A549 (cell line): ENCODE measurements at regions not wholly inside any gene's neighbourhood (a gene's known extent, or its start where the extent isn't known, plus 50 kb on each side); places are given as distances from the start of the nearest gene placed in this dataset.
A peak's percentile ranks its signal among the peaks of the same experiment; 100 is the strongest.

Experiments used
- ATAC-seq, 2 experiments: fragments of 200-7000 bp in 1 of 2; fragments of >200 bp in 1 of 2; cut with Nextera tagmentation in 1 of 2; cut with Tn5 transposase in 1 of 2; 3 replicates each; pipeline versions ENCODE4 v1.8.0 to v1.9.1; 2018 to 2020; ENCODE audit warnings: mild to moderate bottlenecking in 1 of 2, moderate library complexity in 1 of 2
- CTCF ChIA-PET: fragments of 300-600 bp; sonication (Branson Sonifier 250); formaldehyde crosslinking; extraction: SDS; loops from one replicate; lab custom pipeline; 2021; ENCODE audit warnings: antibody characterized with exemption, inconsistent platforms; lab: Yijun Ruan, JAX
- POLR2A ChIA-PET: fragments of 350-600 bp; formaldehyde crosslinking; extraction: SDS; loops from one replicate; lab custom pipeline; 2021; ENCODE audit warnings: antibody characterized with exemption, inconsistent platforms; lab: Yijun Ruan, JAX
- DNase-seq, 2 experiments: peaks; one replicate each; pipeline versions ENCODE4 v3.0.0 to v3.0.0-alpha.2; 2011 to 2016; ENCODE audit warnings: low read depth in 1 of 2, low spot score in 1 of 2
- FAIRE-seq: peaks from 2 replicates; lab custom pipeline; 2011; peaks lifted over from hg19 to GRCh38; lab: Jason Lieb, UNC
- H3K27ac ChIP-seq, 2 experiments: fragments of >200 bp; sonication (Bioruptor Twin); formaldehyde crosslinking; 3 replicates each; pipeline ENCODE4 v1.5.1; 2016 to 2017
- H3K4me1 ChIP-seq: fragments of >200 bp; sonication (Bioruptor Twin); formaldehyde crosslinking; 3 replicates; pipeline ENCODE4 v1.6.1; 2016
- H3K4me2 ChIP-seq: fragments of >200 bp; sonication (Bioruptor Twin); formaldehyde crosslinking; 3 replicates; pipeline ENCODE4 v1.6.1; 2016
- H3K4me3 ChIP-seq: fragments of >200 bp; sonication (Bioruptor Twin); formaldehyde crosslinking; 3 replicates; pipeline ENCODE4 v1.5.1; 2016
- H3K9me3 ChIP-seq: fragments of >200 bp; sonication (Bioruptor Twin); formaldehyde crosslinking; 3 replicates; pipeline ENCODE4 v1.6.1; 2016
- CBX2 ChIP-seq: fragments of 200-600 bp; sonication (generic); IDR thresholded peaks from 2 replicates; pipeline ENCODE4 v1.6.1; 2016; ENCODE audit warnings: low read depth, mild to moderate bottlenecking, borderline replicate concordance
- CBX8 ChIP-seq: fragments of 200-600 bp; sonication (generic); IDR thresholded peaks from 2 replicates; pipeline ENCODE4 v1.6.1; 2016
- CEBPB ChIP-seq, 2 experiments: fragments of >200 bp in 1 of 2; sonication (Bioruptor Twin) in 1 of 2; formaldehyde crosslinking in 1 of 2; IDR thresholded peaks; 2 replicates each; pipeline ENCODE4 v1.6.1; 2012 to 2016
- CHD2 ChIP-seq: fragments of 150-350 bp; IDR thresholded peaks from 2 replicates; pipeline ENCODE4 v1.6.1; 2014; ENCODE audit warnings: low read length; ENCODE audit not compliant: partially characterized antibody
- EHF ChIP-seq: fragments of 250-450 bp; sonication (Bioruptor Pico); IDR thresholded peaks from 2 replicates; pipeline ENCODE4 v1.5.0; 2020; ENCODE audit warnings: mild to moderate bottlenecking
- ESRRA ChIP-seq: fragments of 150-350 bp; IDR thresholded peaks from 2 replicates; pipeline ENCODE4 v1.6.1; 2014; ENCODE audit warnings: mild to moderate bottlenecking, low read length, borderline replicate concordance
- FOSB ChIP-seq: fragments of 250-450 bp; sonication (Bioruptor Pico); IDR thresholded peaks from 2 replicates; pipeline ENCODE4 v1.5.0; 2020; ENCODE audit warnings: mild to moderate bottlenecking, moderate library complexity
- FOXS1 ChIP-seq: fragments of 250-450 bp; sonication (Bioruptor Pico); IDR thresholded peaks from 2 replicates; pipeline ENCODE4 v1.5.0; 2020; ENCODE audit warnings: mild to moderate bottlenecking, moderate library complexity
- GATA3 ChIP-seq: IDR thresholded peaks from 2 replicates; pipeline ENCODE4 v1.6.1; 2012; ENCODE audit warnings: borderline replicate concordance
- HDAC2 ChIP-seq: fragments of 200-600 bp; sonication (generic); IDR thresholded peaks from 2 replicates; pipeline ENCODE4 v1.6.1; 2016
- HEYL ChIP-seq: fragments of 250-450 bp; sonication (Bioruptor Pico); IDR thresholded peaks from 2 replicates; pipeline ENCODE4 v1.8.0; 2021; ENCODE audit warnings: mild to moderate bottlenecking, moderate library complexity
- HOXA7 ChIP-seq: fragments of 250-450 bp; sonication (Bioruptor Pico); IDR thresholded peaks from 2 replicates; pipeline ENCODE4 v1.5.0; 2020; ENCODE audit warnings: mild to moderate bottlenecking, moderate library complexity
- HOXB5 ChIP-seq: fragments of 250-450 bp; sonication (Bioruptor Pico); IDR thresholded peaks from 2 replicates; pipeline ENCODE4 v1.5.0; 2020; ENCODE audit warnings: mild to moderate bottlenecking, moderate library complexity
- KDM1A ChIP-seq: fragments of 200-600 bp; sonication (generic); IDR thresholded peaks from 2 replicates; pipeline ENCODE4 v1.6.1; 2016; ENCODE audit warnings: low read depth, mild to moderate bottlenecking
- MAFK ChIP-seq: fragments of 450-650 bp; IDR thresholded peaks from 2 replicates; pipeline ENCODE4 v1.6.1; 2014; ENCODE audit not compliant: partially characterized antibody
- MYC ChIP-seq: IDR thresholded peaks from 2 replicates; pipeline ENCODE4 v1.6.1; 2012; ENCODE audit warnings: mild to moderate bottlenecking, inconsistent platforms, low read length, improper control_type of control experiment, borderline replicate concordance
- NPAS2 ChIP-seq: fragments of 250-450 bp; sonication (Bioruptor Pico); IDR thresholded peaks from 2 replicates; pipeline ENCODE4 v1.8.0; 2022; ENCODE audit warnings: mild to moderate bottlenecking, moderate library complexity, borderline replicate concordance
- NR3C1 ChIP-seq: fragments of >200 bp; sonication (Bioruptor Twin); formaldehyde crosslinking; IDR thresholded peaks from 3 replicates; pipeline ENCODE4 v1.6.1; 2017
- PHF8 ChIP-seq: fragments of 200-600 bp; sonication (generic); IDR thresholded peaks from 2 replicates; pipeline ENCODE4 v1.6.1; 2016; ENCODE audit warnings: low read depth, mild to moderate bottlenecking, antibody characterized with exemption, moderate library complexity, borderline replicate concordance
- POLR2A ChIP-seq: IDR thresholded peaks from 2 replicates; pipeline ENCODE4 v1.6.1; 2012; ENCODE audit warnings: mild to moderate bottlenecking, low read length
- POLR2AphosphoS2 ChIP-seq: conservative IDR thresholded peaks from 2 replicates; pipeline ENCODE4 v1.6.1; 2012; ENCODE audit warnings: low read length, improper control_type of control experiment, inconsistent platforms
- RARB ChIP-seq: fragments of 250-450 bp; sonication (Bioruptor Pico); IDR thresholded peaks from 2 replicates; pipeline ENCODE4 v1.8.0; 2021; ENCODE audit warnings: mild to moderate bottlenecking, moderate library complexity
- RCOR1 ChIP-seq: fragments of 150-350 bp; IDR thresholded peaks from 2 replicates; pipeline ENCODE4 v1.6.1; 2014; ENCODE audit warnings: antibody characterized with exemption, low read length, low read depth
- RNF2 ChIP-seq: fragments of 200-600 bp; sonication (generic); IDR thresholded peaks from 2 replicates; pipeline ENCODE4 v1.6.1; 2016; ENCODE audit warnings: low read depth, mild to moderate bottlenecking, antibody characterized with exemption, moderate library complexity, borderline replicate concordance
- TFCP2L1 ChIP-seq: fragments of 250-450 bp; sonication (Bioruptor Pico); IDR thresholded peaks from 2 replicates; pipeline ENCODE4 v1.5.0; 2021; ENCODE audit warnings: mild to moderate bottlenecking
- ZC3H11A ChIP-seq: fragments of 450-650 bp; IDR thresholded peaks from 2 replicates; pipeline ENCODE4 v1.6.1; 2014; ENCODE audit warnings: antibody characterized with exemption, mild to moderate bottlenecking
- WGBS: methylation state at CpG from one replicate; pipeline ENCODE4 v1.1.6; 2017; ENCODE audit errors: missing lambda C conversion rate; 5-methylcytosine and 5-hydroxymethylcytosine counted together
- TF ChIP-seq, protein P1 (sequence below): IDR thresholded peaks from 2 replicates; pipeline ENCODE4 v1.6.1; 2012; ENCODE audit warnings: low read depth, borderline replicate concordance
- TF ChIP-seq, protein P2 (sequence below): fragments of >200 bp; sonication (Bioruptor Twin); formaldehyde crosslinking; IDR thresholded peaks from 3 replicates; pipeline ENCODE4 v1.5.1; 2016
- TF ChIP-seq, protein P3 (sequence below): fragments of 450-650 bp; IDR thresholded peaks from 2 replicates; pipeline ENCODE4 v1.6.1; 2014; ENCODE audit warnings: antibody characterized with exemption

DNA sequence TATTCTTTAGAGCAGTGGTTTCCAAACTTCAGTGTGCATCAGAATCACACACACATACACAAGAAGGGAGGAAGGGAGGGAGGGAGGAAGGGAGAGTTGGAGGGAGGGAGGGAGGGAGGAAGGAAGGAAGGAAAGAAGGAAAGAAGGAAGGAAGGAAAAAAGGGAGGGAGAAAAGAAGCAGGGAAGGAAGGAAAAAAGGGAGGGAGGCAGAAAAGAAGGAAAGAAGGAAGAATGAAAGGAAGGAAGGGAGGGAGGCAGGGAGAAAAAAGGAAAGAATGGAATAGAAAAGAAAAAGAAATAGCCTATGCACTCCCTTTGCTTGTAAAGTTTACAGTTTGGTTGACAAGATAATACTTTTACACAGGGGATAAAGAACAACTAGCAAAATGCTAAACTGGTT, 96.3 kb upstream of the BCL11A start:
- Histone ChIP-seq H3K27ac (no peak overlapping the region), H3K4me3 (no peak overlapping the region), H3K9me3 (no peaks in the 10 kb centered on the region), H3K4me2 (no peak overlapping the region), H3K4me1 (no peaks in the 10 kb centered on the region)
- ATAC-seq (no peak), FAIRE-seq (no peak), DNase-seq (no peak)
- ChIA-PET CTCF (interaction anchor here (11.5 kb wide), 1 partner anchor 24 kb away, joined by 84 read pairs; no protein-coding TSS in a partner anchor), POLR2A (no interaction called here)
- no peak for TF ChIP-seq GATA3
- no peak for TF ChIP-seq CEBPB (IDR thresholded peaks at IDR 0.05)
- TF ChIP-seq RNF2 = no peak
- TF ChIP-seq MYC = no peak
- TF ChIP-seq CBX2 = no peak
- TF ChIP-seq NPAS2 (CRISPR knock-in tag) = no peak
- TF ChIP-seq, protein P1, sequence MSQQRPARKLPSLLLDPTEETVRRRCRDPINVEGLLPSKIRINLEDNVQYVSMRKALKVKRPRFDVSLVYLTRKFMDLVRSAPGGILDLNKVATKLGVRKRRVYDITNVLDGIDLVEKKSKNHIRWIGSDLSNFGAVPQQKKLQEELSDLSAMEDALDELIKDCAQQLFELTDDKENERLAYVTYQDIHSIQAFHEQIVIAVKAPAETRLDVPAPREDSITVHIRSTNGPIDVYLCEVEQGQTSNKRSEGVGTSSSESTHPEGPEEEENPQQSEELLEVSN = no peak
- no peak for TF ChIP-seq FOXS1 (CRISPR knock-in tag)
- TF ChIP-seq HDAC2 = no peak
- no peak for TF ChIP-seq RARB (CRISPR knock-in tag)
- TF ChIP-seq, protein P2, sequence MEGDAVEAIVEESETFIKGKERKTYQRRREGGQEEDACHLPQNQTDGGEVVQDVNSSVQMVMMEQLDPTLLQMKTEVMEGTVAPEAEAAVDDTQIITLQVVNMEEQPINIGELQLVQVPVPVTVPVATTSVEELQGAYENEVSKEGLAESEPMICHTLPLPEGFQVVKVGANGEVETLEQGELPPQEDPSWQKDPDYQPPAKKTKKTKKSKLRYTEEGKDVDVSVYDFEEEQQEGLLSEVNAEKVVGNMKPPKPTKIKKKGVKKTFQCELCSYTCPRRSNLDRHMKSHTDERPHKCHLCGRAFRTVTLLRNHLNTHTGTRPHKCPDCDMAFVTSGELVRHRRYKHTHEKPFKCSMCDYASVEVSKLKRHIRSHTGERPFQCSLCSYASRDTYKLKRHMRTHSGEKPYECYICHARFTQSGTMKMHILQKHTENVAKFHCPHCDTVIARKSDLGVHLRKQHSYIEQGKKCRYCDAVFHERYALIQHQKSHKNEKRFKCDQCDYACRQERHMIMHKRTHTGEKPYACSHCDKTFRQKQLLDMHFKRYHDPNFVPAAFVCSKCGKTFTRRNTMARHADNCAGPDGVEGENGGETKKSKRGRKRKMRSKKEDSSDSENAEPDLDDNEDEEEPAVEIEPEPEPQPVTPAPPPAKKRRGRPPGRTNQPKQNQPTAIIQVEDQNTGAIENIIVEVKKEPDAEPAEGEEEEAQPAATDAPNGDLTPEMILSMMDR = no peak
- TF ChIP-seq RCOR1 = no peak

DNA sequence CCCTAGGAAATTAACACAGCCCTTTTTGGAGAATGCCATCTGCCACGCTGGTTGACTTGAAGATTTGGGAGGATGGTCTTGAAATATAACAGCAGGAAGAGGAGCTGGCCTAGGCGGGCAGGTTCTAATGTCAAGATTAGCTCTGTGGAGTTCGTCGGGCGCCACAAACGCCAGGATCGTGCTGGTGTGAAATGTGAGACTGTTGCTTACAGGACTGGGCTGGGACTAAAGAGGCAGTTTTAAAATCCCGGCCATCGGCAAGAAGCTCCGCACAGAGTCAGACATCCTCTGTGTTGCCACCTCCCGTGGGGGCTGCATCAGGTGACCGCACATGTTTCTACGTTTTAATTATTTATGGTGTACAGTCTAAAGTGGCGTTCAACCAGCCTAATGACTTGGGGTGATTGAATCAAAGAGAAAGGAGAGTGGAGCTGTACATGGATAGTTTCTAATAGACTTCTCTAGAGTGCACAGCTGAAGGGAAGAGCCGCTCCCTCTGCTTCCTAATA, 99.4 kb upstream of the BCL11A start:
- no peak overlapping the region for H3K4me2 ChIP-seq
- H3K4me3 ChIP-seq = no peak overlapping the region
- WGBS = 41% methylated on average over 15 of the region's 15 CpGs
- no peaks in the 10 kb centered on the region for H3K4me1 ChIP-seq
- no peaks in the 10 kb centered on the region for H3K9me3 ChIP-seq
- TF ChIP-seq EHF (CRISPR knock-in tag) (no peak), HOXB5 (CRISPR knock-in tag) (no peak), MAFK (no peak), CBX8 (no peak), ZC3H11A (no peak), HEYL (no peak), PHF8 (no peak), FOSB (CRISPR knock-in tag) (no peak), CHD2 (no peak)
- TF ChIP-seq, protein P3, sequence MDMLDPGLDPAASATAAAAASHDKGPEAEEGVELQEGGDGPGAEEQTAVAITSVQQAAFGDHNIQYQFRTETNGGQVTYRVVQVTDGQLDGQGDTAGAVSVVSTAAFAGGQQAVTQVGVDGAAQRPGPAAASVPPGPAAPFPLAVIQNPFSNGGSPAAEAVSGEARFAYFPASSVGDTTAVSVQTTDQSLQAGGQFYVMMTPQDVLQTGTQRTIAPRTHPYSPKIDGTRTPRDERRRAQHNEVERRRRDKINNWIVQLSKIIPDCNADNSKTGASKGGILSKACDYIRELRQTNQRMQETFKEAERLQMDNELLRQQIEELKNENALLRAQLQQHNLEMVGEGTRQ = no peak
- no peak overlapping the region for H3K27ac ChIP-seq
- CTCF ChIA-PET = interaction anchor here (0.6 to 11.5 kb wide), 5 partner anchors 10 to 344 kb away, joined by 3 to 84 read pairs (median 3); no protein-coding TSS in a partner anchor
- DNase-seq (no peak), FAIRE-seq (no peak), ATAC-seq (peak in 1 of 2 experiments; percentile 14; a peak in 1 of 6 replicates)
- POLR2A ChIA-PET = no interaction called here

DNA sequence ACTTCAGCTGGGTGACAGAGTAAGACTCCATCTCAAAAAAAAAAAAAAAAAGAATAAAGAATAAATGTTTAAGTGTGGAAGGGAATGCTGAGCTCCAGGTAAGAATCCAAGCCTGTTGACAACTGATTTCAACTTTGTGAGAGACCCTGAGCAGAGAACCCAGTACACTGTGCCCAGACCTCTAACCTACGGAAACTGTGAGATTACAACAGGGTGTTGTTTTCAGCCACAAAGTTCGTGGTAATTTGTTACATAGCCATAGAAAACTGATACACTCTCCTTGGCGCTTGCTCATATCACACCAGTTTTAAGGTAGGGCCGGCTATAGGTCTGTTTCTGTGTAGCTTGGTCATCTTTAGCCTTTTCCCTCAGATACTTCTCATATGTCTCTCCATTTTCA, 98.4 kb upstream of the PAPOLG start:
- no peak for DNase-seq
- no peak for FAIRE-seq
- ATAC-seq = no peak
- Histone ChIP-seq H3K9me3 (no peaks in the 10 kb centered on the region), H3K4me2 (no peak overlapping the region), H3K4me3 (no peak overlapping the region), H3K27ac (no peak overlapping the region), H3K4me1 (no peaks in the 10 kb centered on the region)
- POLR2A ChIA-PET = interaction anchor here (0.6 kb wide), 1 partner anchor 18 kb away, joined by 3 read pairs; no protein-coding TSS in a partner anchor
- CTCF ChIA-PET = interaction anchor here (1.0 to 11.5 kb wide), 3 partner anchors 15 to 21 kb away, joined by 3 to 84 read pairs (median 6); no protein-coding TSS in a partner anchor
- TF ChIP-seq POLR2A = no peak
- TF ChIP-seq HOXA7 (CRISPR knock-in tag) = no peak
- TF ChIP-seq ESRRA = no peak
- TF ChIP-seq CBX8 = no peak
- TF ChIP-seq RNF2 = no peak
- no peak for TF ChIP-seq CEBPB (IDR thresholded peaks at IDR 0.05)
- no peak for TF ChIP-seq POLR2AphosphoS2
- TF ChIP-seq TFCP2L1 (CRISPR knock-in tag) = no peak
- no peak for TF ChIP-seq NR3C1
- TF ChIP-seq PHF8 = no peak
- TF ChIP-seq KDM1A = no peak
- WGBS = 41% methylated on average over 4 of the region's 4 CpGs
